Hematopoietic multipotent progenitor cell treated with erythropoietin and hydrocortisone succinate and interleukin-3 and kit ligand, for 4 days (in vitro differentiated cells): ENCODE measurements at regions not wholly inside any gene's neighbourhood (a gene's known extent, or its start where the extent isn't known, plus 50 kb on each side); places are given as distances from the start of the nearest gene placed in this dataset.
A peak's percentile ranks its signal among the peaks of the same experiment; 100 is the strongest.
"Not testable (repeated sequence)": the region's sequence is repeated elsewhere in the genome, so short reads cannot be mapped to it uniquely, and the experiment has no call there.

Experiments
- DNase-seq: peaks from one replicate; pipeline ENCODE4 v3.0.0-alpha.2; 2015

DNA sequence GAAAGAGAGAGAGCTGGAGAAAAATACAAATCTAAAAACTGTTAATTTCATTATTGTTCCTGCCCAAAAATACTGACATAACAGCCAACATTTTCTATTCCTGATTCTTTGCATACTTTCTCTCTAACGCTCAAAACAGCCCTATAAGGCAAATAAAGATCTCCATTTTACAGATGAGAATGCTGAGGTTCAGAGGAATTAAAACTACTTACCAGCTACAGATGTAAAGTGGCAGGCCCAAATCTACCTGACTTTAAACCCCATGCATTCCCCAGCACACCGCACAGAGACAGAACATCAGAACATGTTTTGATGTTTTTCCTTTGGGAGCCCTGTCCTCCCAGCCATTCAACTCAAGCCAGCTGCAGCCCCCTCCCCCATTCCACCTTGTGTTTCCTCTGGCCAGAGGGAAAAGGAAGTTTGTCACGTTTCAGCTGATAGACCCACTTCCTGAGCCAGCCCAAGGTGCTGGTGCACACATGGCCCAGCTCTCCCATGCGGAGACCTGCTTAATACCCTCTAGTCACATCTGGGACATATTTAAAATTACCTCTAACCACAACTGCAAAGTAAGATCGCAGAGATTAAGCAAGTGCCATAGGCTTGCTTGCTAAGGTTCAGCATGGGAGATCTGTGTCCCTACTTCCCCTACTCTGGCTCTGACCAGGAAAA, 133.1 kb upstream of the NFIA start:
- DNase-seq: peak; percentile 71

DNA sequence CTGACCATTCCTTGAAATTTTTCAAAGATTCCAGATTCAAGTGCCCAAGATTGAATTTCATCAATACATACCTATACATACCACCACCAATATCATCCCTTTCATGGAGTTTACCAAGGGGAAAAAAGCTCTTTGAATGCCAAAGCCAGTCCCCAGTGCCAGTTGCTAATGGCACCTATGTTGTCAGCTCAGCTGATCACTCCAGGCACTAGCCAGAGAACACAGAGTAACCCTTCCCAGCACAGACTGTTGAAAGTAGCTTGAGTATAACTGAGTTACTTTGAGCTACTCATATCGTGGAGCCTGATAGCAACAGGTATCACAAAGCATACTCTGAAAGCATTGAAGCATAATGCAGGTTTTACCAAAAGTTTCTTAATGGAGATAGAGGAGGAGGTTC, 133.9 kb upstream of the NFIA start:
- no peak for DNase-seq

DNA sequence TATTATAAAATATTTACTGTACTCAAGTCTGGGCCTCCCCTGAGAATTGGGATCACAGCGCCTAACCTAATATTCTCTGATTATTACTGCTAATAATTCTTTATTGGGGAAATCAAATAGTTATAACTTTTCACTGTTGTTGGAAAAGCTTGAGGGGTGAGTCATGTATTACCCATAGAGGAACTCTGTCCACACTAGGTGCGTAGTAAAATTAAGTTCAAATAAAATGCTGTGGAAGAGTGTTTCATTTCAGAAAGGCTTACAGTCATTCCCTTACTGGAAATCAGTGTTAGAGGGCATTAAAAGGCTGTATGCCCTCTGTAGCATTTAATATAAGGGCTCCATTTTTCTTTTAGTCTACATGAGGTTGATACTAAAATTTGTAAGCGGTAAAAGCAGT, 135.0 kb upstream of the NFIA start:
- DNase-seq: no peak

DNA sequence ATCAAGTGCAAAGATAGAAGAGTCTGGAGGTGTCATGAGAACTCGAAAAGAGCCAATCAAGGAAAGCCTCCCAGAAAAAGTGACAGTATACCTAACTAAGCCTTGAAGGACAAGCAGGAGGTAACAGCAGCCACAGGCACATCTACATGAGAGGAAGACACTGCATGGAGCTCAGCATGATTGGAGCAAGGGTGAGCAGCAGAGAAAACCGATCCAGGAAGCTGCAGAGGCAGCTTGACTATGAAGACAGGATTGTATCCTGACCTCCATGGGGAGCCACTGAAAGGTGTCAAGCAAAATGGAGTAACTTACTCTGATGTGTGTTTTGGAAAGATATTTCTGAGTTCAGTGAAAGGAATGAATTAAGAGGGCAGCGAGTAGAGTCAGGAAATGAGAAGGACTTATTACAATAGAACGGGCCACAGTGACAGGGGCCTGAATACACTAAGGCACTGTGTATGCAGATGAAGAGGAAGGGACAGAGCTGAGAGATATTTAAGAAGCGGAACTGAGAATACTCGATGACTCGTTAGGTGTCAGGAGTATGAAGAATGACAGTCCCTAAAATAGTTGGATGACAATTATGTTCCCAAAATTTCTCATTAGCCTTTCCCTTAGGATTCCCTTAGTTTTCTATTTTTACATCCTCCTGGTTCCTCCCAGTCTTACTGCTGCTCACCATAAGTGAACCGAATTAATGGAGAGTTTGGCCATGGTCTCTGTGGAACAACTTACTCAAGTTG, 139.3 kb upstream of the NFIA start:
- DNase-seq: peak; percentile 10

DNA sequence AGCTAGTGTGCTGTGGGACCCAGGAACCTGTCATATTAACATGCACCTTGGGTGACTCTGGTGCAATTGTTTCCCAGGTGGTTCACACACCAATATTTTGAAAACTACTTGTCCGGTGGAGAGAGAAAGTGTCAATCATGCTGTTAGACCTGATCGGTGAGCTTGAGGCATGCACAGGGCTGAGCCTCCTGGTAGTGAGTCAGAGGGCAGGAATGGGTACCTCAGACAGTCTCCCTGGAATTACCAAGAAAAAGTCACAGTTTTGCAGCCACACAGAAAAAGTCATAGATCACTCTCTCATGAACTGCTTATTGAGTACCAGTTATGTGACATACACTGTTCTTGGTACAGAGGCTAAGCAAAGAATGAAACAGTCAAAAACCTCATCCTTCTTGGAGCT, 140.1 kb upstream of the NFIA start:
- DNase-seq: no peak

DNA sequence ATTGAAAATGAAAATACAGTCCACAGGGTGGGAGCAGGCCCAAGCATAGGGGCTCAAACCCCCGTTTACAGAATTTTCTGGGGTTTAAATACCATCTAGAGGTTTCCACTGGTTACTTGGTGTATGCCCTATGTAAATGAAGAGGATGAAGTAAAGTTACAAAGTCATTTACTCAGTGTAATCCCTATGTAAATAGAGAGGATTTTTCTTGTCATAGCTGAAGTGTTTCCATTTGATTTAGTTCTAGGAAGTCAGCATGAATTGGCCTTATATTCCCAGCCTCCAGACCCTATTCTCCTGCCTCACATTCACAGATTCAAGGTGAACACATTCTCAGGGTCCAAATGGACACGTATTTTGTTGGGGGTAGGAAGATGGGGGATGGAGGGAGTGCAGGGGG, 141.7 kb upstream of the NFIA start:
- DNase-seq: not testable (repeated sequence)

DNA sequence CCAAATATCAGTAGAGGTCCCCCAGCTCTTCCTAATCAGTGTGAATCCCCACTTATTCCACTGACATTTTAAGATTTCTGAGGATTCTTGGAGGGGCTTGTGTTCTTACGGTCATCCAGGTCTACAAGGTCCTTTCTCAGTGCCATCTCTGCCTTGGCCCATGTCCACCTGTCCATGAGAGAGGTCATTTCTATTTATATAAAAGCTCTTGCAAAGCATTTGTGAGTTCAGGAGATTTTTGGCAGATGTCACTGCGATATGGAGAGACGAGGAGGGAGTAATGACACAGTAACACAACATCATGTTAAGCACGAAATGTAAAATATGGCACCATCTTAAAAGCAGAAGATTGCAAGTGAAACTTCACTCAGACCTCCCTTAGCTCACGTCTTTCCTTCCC, 144.6 kb upstream of the NFIA start:
- no peak for DNase-seq

DNA sequence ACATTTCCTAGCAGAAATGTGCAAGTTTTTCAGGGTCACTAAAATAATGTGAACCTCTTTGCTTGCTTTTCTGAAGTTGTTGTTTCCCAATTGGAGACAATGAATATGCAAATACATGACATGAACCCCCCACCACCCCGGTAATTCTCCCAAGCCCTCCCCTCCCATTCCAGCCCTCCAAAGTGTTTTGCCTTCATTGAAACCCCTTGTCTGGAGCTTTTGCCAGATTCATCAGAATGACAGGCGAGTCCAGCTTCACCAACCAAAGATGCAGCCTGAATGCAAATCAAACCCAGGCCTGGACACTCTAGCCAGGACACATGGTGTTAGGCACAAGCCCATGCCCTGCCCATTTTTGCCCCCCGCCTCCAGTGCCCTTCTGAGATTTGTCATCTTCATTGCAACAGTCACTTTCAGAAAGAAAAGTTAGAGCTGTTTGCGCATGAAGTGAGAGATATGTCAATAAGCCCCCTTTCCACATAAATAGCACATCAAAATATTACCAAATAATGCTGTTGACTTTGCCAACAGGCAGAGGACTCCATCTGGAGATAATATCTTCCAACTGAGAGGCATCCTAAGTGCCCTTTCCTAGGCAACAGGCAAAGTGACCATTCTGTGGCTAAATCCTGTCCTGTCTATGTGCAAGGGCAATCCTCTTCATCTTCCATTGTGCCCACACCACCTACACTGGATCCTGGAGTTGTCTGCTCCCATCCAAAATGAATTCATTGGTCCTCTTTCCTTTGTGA, 145.6 kb upstream of the NFIA start:
- no peak for DNase-seq

DNA sequence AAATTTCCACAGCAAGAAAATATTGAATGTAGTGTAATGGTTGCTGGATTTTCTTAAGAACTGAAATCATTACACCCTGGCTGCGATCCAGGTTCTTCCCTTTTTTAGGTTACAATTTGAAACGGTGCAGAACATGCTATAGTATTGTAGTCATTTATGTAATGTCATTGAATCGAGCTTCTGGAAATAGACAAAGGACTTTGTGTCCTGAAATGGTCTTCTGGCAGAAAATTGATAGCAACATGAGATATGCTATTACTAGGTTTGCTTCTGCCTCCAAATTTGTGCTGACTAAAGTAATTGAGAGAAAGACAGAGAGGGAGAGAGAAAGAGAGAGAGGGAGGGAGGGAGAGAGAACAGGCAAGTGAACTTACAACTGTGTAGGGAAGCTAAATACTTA, 146.2 kb upstream of the NFIA start:
- peak; percentile 56 for DNase-seq

DNA sequence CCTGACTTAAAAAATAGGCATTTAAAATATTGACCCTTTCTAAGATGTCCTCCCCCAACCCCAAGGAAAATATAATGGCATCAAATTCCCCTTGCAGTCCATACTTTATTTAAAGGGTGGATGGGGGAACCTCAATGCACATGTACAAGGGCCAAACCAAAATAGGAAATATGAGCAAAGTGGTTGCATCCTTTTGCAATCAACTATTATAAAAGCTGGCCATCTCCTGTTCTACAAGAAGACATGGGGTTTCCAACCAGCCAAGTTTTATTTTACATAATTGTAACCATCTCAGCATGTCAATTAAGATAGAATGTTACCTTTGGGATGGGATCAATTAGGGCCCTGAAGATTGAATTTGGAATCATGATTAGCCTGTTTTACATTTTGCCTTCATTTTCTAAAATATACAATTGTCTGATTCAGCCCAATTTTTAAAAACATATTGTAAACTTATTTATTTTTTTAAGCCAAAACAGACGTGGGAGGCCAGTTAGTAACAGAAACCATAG, 146.7 kb upstream of the NFIA start:
- no peak for DNase-seq

DNA sequence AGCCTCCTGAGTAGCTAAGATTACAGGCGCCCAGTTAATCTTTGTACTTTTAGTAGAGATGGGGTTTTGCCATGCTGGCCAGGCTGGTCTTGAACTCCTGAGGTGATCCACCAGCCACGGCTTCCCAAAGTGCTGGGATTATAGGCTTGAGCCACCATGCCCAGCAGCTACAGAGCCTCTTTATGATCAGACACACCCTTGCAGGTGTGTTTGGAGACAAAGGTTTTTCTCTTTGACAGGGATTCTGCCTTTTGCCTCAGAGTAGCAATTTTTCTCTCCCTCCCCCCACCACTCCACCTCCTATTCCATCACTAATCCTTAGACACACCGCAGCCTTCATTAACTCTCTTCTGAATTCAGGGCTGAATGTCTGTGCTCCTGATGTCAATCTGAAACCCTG, 152.2 kb upstream of the NFIA start:
- no peak for DNase-seq

DNA sequence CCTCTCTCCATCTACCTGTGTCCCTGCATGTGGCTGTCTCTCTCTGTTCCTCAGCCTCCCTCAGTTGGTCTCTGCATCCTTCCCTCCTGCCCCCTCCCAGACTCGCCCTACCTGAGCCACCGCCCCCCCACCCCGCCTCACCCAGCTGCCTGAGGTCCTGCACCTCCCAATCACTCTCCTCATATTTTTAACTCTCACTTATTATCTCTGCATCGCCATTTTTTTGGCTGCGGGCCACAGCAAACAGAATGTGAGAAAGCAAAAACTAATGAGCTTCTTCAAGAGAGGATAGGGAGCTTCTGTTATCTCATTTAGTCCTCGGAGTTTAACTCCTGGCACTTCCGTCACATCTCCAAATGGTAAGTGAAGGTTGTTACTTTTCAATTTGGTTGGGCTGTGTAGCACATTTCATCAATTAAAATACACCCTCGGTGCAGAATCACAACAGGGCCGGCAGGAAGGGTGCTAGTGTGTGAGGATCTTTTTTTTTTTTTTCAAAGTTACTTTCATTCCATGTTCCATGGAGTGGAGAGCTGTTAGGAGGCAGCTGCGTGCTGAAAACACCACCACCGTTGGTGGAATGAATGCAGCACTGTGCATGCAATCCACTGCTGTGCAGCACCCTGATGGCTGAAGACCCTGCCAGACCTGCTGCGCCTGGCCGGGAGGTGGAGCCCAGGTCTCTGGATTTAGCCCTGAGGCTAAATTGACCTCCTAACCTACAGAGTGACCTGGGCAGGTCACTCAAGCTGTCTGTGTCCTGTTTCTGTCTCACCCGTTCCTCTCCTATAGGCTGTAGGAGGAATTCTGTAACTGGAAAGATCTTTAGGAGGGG, 157.2 kb upstream of the NFIA start:
- DNase-seq: peak; percentile 53

DNA sequence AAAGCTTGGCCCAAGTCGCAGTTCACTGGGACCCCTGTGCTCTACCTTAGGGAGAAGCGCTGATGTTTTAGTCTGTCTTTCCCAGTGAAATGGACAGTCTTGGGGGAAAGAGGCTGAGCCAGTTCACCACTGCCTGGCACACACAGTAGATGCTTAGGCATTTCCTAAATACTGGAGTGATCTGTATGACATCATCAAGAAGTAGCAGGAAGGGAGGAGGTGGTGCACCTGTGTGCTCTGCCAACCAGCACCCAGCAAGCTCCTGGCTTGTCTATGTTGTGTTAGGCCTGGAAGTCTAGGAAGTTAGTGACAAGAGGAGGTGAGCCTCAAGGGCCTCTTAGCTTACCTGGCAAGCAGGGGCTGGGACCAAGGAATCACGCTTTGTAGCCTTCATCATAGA, 158.2 kb upstream of the NFIA start:
- DNase-seq: no peak

DNA sequence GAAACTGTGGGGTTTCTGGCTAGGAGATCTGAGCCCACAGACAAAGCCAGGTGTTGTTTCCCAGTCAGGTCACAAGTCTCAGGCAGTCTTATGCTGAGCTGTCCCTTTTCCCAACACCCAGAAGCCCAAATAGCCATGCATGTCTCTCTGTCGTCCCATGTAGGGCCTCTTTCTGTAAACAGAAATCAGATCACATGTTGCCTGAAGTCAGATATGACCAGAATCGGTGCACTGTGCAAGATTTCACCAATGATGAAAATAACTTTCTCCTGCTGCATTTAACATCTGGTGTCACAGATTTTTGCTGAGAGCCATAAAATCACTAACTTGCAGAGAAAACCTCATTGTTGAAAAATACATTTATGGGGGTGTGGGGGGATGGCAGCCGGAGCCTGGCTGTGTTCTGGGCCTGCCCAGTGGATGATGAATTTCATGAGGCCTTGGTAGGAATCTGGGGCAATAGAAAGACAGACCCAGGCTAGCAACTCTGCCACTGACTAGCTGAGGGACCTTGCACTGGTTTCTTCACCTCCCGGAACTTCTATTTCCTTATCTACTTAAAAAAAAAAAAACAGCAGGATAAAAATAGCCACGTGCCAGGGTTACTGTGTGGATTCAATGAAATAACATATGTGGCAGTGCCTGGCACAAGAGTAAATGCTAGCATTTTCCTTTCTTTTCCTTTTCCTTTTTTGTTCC, 158.8 kb upstream of the NFIA start:
- DNase-seq: peak; percentile 10

DNA sequence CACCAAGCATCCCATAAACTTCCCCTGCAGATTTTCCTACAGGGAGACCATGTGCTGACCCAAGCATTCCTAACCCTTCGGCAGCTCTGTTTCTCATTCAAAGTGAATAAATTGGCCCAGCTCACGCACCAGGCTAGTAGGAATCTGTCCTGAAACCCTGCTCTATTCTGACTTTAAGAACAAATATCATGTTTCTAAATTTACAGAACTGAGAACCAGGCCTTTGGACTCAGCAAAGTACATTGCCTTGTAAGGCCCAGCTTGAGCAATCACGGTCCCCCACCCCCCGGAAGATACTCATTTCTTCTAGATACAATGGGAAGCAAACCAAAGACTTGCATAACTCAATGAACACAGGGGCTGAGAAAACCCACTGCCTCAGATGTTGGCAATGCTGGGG, 160.1 kb upstream of the NFIA start:
- peak; percentile 29 for DNase-seq

DNA sequence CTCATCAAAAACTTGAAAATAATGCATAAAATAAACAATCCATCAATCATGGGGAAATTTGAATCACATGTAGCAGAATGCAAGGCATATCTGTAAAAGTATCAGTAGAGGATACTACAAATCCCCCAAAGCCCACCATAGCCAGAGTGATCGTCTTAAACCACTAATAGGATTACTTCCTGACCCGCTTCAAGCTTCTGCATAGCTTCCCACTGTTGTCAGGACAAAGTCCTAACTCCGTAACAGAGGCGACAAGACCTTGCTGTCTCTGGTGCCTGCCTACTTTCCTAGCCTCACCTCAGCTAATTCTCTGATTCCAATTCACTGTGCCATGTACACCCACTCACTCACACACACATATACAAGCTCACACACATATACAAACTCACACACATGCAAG, 161.2 kb upstream of the NFIA start:
- no peak for DNase-seq

DNA sequence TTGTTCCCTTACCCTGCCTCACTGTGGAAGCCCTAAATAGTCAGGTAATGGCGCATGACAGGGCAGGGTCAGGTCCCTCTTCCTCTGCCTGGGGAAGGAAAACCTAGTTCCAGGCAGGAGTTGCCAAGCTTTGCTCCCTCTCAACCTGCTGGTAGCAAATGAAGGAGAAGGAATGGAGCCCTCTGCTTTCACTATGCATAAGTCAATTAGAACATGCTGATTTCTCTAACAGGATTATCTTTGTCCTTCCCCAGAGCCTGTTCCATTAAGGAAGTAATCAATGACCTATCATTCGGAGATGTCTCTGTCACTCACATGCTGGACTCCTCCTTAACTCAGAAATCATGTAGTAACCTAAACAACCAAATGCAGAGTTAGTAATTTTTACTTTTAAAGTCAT, 161.8 kb upstream of the NFIA start:
- no peak for DNase-seq

DNA sequence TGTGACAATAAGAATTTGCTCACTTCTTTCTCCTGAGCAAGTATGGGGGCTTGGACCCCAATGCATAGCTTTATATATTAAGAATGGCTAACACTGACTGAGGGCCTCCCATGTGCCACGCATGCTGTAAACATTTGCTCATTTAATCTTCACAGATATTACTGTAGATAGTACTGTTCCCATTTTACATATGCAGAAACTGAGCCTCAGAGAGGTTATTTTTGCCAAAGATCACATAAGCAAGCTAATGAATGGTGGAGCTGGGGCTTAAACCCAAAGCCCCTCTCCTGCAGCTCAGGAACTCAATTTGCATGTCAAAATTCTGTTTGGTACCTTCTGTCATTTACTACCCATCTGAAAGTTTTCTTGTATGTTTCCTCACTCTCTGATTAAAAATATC, 163.5 kb upstream of the NFIA start:
- no peak for DNase-seq

DNA sequence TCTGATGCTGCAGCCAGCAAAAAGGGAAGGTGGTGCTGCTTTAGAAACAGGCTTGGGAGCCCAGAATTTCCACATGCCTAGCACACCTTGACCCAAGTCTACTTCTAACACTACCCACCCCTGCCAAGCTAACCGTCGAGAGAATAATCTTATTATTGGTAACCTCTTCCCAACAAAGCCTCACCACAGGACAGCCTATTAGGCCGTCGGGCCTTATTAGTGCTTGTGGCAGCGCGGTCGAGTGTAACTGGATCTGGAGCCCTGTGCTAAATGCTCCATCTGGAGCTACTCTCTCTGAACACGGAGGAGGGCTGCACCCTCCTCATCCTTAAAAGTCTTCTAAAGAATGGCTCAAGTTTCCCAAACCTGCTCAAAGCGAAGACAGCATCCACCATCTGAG, 165.5 kb upstream of the NFIA start:
- no peak for DNase-seq

DNA sequence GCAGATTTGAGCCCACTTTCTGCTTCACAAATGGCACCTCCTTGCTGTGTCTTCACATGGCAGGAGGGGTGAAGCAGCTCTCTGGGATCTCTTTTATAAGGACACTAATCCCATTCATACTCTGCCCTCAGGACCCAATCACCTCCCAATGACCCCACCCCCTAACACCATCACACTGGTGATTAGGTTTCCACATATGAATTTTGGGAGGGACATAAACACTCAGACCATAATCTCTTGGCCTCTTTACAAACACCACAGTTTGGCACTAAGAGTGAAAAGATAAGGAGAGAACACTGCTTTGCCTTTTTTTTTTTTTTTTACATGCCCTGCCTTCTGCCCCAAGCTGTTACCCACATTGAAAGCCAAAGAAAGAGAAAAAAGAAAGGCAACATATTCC, 166.2 kb upstream of the NFIA start:
- peak; percentile 85 for DNase-seq

DNA sequence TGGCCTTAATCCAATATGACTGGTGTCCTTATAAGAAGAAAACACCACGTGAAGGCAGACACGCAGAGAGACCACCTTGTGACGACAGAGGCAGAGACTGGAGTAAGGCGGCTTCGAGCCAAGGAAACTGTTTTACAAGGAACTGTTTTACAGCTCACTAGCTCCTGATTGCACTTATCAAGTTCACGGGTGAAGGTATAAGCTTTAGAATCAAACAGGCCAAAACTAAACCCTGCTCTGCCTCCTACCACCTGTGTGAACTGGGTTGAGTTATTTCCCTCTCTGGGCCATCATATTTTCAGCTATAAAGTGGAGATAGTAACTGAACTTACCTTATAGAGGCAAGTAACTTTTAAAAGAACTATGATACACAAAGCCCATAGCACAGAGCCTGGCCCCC, 166.9 kb upstream of the NFIA start:
- DNase-seq: no peak

DNA sequence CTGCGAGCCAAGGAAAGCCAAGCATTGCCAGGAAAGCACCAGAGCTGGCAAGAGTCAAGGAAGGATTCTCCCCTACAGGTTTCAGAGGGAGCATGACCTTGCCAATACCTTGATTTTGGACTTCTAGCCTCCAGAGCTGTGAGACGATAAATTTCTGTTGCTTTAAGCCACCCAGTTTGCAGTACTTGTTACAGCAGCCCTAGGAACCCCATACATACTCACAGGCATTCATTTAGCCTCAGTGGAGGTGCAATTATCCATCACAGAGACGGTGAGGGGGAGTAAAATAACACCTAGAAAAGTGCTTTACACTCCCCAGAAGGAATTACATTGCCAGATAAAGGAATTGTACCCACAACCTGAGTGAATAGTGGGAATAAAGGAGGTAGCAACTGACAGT, 167.4 kb upstream of the NFIA start:
- DNase-seq: no peak
